ENCODE measurements at regions not wholly inside any gene's neighbourhood (a gene's known extent, or its start where the extent isn't known, plus 50 kb on each side); places are given as distances from the start of the nearest gene placed in this dataset.

DNA sequence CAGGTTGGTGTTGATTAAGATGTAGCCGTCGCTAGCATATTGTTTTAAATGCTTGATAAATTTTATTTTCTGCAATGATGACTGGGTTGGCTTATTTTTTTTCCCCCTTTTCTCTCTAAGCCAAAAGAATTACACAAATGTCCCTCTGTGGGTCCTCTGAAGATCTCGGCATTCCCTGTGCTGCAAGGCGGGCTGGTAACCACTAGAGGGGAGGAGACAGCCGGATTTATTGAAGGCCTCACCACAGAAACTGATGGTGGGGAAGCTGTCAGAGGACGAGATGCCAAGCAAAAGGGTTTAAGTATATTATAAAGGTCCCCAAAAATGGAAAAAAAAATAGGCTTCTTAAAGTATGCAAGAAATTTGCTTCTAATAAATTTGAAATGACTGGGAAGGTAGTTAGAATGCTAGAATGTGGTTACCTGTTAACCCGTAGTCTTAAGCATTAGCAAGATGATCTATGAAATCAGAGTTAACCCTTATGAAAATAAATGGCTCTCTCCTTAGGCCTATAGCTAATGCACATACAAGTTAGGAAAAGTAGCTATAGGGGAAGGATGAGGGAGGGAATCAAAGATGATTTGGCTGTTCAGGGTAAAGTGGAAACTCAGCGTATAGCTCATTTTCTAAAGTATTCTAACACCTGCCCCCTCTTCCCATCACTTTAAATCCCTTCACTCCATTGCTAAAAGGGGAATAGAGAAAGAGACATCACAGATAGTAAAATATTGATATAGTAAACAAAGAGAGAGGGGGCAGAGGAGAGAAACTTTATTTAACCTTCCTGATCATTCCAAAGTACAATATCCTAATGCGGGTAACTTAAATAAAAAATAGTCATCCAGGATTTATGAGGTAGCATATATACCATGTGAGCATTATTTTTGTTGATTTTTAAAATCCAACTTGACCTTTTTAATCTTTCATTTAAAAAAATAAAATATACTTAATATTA is 894.5 kb upstream of the POU3F3 start:
- no peak for DNase-seq

DNA sequence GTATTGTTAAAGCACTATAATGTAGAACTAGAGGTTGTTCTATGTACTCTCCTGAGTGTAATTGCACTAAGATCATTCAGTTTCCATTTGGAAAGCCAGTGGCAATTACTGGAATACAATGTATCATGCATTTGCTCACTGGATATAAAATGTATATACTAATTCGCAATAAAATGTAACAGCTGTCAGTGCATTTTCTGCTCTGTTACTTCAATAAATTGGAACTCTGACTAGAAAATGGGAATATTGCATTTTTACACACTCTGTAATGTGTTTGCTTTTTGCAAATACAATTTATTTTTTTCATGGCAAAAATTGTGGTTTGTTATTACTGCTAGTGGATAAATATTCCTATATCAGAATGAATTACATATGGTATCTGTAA is 893.8 kb upstream of the POU3F3 start:
- no peak for DNase-seq

DNA sequence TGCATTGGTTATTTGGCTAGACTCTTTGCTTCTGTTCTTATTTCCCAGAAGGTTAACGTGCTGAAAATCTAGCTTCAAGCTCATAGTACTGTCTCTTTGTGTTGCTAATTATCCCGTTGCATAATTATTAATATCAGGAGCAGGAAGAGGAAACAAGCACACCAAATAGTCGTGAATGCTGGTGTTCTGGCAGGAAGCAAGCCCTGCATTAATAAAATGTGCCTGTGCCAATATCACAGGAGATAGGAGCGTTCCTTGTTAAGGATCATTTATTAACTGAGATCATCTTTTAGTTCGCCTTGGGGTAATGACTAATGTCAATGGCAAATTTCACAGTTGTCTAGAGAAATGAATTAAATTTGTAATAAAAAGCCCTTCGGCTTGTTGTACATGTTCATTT is 893.0 kb upstream of the POU3F3 start:
- DNase-seq = no peak

DNA sequence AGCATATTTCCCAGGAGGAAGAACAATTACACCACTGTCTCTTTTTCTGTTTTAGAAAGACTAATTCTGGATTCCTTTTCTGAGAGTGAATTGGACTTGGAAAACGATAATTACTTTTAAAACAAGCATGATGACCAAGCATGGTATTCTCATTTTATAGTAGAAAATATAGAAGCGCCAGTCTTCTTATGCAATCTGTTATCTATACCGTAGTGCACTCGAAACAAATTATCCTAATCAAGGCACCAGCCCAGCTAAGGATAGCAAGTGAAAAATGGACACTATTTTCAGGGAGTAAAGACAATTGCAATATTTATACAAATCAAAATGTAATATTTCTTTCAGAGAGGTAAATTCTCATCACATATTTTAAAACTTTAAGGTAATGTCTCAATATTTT is 892.1 kb upstream of the POU3F3 start:
- DNase-seq = no peak

DNA sequence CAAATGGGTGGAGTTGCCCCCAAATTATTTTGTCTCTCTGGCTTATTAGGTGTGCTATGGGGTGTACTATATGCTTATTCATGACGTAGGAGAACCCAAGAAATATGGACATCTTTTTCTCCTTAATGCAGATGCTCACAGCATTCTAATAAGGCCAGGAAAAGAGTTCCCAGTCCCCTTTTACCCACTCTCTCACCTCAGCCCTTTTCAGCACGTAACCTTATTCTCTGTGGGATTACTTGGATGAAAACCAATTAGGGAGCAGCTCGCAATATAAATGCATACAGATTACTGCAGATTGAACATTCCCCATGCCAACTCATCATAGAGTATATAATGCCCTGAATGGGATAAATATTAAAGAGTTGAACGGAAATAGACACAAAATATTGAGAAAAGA is 891.2 kb upstream of the POU3F3 start:
- DNase-seq = no peak

DNA sequence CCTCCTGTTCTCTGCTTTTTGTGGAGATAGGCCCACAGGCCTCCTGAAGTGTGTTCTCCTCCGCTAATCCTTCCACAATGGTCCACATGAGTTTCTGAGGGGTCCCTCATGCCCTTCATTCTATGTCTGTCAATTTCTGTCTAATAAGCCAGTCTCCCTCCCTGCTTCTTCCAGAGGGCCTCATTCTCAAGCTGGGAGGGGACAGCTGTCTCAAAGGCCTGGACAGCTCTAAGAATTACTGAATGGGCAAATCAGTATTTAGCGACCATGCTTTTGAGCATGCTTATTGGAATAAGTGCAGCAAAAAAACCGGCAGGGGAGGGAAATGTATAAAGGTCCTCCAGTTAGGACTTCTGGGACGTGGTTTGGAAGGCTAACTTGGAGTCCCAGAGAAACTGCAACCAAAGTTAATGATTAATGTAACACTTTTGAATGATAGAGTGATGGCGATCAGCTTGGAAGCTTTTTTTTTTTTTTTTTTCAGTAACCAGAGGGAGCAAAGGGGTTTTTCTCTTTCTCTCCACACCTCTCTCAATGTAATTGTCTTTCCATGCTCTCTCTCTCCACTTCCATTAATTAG is 890.7 kb upstream of the POU3F3 start:
- no peak for DNase-seq

DNA sequence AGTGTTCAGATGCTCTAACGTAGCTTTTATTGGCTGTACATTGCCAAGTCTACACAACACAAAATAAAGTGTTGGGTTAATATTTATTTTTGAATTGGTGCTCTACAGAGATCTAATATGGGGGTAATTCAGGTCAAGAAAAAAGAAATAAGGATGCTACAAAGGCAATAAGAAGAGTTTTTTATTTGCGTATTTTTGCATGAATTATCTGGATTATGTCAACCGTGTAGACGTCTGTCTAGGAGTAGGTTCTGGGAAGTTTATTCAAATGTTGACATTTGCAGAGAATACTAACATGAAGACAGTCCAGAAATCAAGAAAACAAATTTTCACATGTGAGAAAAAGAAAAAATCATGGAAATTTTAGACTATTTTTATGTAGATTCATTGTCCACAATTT is 876.7 kb upstream of the POU3F3 start:
- no peak for DNase-seq

DNA sequence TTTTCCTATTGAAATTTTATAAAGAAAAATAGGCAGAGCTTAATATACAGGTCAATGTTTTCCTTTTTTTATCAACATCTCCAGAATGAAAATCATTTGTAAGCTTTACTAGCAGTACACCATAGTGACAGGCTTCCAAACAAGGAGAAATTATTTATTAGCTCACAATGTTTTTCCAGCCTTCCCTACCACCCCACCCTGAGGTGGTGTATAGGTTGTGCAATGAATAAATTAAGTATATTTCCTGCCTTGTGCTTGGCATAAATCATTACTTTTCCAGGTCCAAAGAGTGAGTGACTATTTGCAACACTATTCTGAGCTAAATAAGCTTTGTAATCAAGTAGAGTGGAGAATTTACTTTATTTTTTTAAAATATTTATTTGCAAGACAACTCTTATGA is 876.2 kb upstream of the POU3F3 start:
- DNase-seq = no peak

DNA sequence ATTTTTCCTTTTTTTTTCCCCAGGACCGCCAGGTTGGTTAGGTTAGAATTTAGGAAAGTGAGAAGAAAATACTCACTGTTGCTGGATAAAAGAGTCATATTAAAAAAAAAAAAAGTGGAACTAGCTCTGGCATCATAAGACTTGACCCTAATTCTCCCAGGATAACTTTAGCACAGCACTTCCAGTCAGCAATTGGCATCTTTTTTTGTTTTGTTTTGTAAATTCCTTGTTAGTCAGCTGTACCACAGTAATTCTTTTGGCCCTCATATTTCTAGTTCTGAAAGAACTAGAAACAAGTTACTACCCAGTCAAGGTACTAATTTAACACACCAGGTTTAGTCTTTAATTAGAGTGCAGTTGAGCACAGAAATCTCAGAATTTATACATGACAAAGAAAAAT is 873.5 kb upstream of the POU3F3 start:
- no peak for DNase-seq

DNA sequence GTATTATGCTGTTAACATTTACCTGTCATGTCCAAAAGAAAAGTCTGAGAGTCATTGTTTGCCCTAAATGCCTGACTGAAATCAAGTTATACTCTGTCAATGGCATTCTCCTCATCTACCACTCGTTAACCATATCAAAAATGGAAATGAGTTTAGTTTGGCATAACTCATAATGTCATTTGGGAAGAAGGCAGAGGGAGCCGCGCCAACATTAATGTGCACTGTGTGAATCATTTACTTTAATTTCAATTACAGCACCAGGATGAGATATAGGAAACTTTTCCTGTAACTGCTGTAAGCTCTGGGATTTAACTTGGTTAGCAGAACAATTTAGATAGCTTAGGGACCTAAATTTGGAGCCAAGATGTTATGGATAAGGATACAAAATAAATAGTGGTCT is 871.2 kb upstream of the POU3F3 start:
- DNase-seq = no peak

DNA sequence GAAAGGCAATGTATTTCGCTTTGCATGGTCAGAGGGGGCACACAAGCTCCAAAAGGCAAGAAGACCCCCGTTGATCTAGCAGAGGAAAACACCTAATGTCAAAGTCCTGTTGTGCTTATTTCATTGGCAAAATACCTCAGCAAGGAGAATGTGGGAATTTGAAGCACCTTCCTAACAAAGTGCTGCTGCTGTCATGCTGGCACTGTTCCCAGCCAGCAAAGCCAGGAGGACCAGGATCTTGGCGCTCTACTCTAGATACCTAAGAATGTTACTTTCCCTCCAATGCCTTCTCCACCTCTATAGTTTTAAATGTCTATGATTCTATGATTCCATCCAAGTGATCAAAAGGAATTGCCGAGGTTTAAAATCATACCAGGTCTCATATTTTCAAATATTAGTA is 867.9 kb upstream of the POU3F3 start:
- DNase-seq = no peak

DNA sequence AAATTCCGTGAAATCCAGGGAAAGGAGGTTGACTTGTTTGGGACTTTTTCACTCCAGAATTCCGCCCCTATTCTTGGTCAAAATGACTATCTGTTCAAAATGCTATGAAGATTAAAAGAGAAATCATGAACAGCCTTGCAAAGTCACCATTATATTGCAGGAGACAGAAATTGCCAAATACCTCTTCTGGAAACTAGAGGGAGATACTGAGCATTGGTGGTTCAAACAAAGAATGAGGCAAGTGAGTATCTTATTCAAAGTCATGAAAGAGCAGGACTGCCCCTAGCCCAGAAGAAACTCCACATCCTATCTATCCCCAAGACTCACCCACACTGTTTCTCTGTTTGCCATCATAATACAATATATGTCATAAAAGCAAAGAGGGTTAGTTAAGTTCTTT is 862.3 kb upstream of the POU3F3 start:
- DNase-seq = no peak

DNA sequence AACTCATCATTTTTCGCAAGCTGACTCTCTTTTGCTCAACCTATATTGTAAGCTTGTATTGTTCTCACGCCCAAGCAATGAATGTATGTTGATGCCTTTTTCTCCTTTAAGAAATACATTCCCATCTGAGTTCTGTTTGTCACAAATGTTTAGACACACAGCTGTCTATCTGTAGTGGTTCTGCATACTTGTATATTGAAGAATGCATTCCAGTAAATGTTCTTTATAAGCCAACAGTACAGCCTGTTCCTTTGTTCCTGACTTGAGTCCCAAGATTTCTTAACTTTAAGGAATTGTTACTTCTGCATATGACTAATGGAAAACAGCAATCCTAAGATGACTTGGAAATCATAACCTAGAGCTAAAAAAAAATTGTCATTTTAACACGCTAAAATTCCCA is 849.1 kb upstream of the POU3F3 start:
- no peak for DNase-seq

DNA sequence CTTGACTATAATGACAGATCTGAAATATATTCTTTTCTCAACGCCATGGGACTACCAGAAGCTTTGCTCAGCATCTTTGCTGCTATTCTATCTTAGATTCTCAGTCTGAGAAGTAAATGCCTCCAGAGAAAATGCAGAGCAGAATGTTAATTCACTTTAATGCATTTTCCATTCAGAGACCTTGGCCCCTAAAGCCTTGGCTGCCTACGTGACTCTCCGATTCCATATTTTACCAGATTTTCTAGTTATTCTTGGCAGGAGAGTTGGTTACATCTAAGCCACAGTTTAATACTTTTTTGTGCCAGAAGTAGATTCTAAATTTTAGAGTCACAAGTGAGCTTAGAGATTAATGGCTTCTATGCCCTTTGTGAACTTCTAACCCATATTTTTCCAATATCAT is 837.1 kb upstream of the POU3F3 start:
- no peak for DNase-seq

DNA sequence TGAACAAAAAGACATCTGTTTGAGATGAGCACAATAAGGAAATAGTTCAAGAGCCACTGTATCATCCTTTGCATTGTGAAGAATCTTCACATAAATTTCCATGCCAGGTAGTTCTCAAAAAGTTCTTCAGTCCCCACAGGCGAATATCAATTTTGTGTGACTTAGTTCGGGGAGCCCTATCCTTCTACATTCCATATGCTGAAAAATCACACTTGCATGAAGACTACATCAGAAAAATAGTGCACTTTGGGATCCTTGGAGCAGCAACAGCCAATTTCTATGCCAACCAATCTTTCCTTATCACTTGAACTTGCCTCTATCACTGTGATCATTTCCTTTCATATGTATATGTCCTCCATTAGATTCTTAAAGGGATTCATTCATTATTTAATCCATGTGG is 830.6 kb upstream of the POU3F3 start:
- no peak for DNase-seq

DNA sequence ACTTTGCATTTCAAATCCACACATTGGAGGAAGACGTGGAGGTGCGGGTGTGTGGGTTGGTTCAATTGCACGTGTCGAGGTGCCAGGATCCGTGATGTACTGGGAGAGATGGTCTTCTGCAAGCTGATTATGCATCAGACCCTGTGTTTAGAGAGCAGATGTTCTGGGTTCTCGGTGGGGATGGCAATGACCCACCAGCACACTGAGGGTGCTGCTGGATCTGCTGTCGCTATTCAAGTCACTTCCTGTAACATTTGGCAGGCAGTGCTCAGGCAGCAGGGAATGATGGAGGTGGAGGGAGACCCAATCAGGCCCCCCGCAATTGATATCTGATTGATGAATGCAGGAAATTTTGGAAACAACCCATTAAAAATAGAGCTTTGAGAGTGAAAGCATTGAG is 830.1 kb upstream of the POU3F3 start:
- DNase-seq = no peak

DNA sequence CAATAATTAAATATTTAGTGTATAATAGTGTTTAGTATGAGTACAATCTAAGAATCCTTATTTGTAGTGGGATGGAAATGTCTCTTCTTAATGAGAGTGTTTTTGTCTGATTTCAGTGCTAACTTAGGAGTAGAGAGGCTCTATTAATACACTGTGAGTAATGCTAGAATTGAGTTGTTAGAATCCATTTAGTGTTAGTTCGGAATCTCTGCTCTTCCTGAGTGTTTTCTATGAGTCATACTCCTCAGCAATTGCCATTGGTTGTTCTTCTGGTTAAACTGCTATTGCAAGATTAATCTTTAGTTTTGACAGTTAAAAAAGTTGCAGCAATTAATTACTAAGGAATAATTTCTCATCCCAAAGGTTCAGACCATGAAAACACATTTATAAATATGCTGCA is 828.6 kb upstream of the POU3F3 start:
- DNase-seq = no peak

DNA sequence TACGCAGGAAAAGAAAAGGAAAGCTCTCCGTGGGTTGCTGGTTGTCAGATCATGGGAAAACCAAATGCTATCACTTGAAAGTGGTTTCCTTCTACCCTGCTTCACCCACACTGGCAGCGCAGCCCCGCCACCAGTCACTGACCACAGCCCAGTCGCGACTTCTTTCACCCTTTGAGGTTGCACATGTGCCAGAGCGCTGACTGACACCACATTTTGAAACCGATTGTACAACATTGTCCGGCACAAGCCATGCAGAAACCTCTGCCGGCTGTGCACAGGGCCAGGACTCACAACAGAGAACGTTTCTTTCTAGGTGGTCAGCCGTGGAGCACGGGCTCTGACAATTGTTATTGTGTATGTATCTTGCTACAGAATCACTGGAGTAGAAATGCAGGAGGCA is 827.2 kb upstream of the POU3F3 start:
- DNase-seq = no peak

DNA sequence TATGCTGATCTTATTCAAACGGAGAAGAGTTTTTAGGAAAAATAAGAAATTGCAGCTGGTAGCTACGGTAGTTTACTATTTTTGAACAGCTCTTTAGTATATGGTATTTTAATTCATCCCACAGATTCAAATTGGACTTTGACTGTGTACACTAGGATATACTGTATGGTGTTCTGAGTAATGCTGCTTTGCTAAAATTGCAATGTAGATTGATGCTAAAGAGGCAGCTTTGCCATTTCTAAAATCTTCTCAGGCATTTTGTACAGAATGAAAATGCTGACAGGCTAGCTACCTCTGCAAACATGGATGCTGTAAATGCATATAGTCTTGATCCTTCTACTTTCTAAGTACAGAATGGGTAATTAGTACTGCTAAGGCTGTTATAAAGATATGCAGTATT is 826.6 kb upstream of the POU3F3 start:
- DNase-seq = no peak

DNA sequence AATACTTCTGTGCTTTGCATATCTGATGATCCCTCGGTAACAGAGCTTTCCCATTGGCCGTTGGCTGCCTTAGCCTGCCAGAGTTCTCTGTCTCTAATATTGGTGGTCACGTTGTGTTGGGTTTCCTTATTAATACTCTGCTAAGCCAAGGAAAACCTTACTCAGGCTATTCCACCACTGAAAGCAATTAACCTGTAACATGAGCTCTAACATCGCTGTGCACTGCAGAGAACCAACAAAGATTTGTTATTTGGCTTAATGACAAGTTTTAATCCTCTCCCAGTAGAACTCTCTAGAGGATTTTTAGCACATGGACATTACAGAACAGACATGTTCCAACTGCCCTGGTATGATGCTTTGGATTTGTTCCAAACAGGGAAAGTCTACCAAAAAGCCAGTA is 825.9 kb upstream of the POU3F3 start:
- peak; percentile 25 for DNase-seq

DNA sequence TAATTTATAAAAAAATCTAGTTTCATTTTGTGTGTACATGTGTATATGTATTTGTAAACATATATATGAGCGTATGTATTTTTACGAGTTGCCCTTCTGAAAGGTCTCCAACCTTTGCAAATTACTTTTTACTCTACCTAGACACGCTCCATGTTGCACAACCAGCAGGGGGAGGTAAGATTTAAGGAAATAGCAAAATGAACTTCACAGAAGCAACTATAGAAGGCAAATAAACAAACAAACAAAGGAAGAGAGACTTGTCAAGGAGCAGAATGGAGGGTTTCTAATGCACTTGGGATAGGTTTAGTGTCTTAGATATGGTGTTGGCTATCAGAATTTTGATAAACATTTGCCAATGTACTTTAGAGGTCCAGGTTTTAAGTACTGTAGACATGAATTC is 820.5 kb upstream of the POU3F3 start:
- no peak for DNase-seq

DNA sequence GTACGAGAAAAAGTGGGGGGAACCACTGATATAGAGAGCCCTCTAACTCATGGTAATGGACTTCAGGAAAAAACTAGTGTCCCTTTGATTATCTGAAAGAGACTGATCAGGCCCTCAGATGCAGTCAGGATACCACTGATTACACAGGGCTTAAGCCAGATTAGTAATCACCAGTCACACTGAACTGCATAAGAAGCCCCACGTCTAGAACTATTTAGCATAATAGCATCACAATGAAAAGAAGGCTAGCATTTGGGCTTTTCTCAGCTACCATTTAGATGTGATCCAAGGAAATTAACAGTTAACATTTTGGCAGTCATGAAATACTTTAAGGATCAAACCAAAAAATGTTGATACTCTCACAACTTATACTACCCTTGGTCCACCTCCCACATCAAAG is 813.1 kb upstream of the POU3F3 start:
- DNase-seq = no peak

DNA sequence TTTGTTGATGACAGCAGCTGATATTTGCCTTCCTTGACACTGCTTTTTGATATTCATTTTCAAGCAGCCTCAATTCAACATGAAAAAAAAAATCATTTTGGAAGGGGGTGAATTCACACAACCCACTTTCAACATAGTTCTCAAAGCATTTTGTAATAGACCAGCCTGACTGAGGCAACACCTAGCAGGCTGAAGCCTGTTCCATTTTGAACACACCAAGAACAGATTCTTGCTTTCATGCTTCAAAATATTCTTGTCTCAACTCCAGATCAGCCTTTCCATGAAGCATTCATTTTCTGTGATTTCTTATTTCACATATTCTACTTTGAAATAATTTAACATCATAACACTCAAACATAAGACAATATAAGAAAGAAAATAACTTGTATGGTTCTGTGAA is 812.6 kb upstream of the POU3F3 start:
- DNase-seq = no peak

DNA sequence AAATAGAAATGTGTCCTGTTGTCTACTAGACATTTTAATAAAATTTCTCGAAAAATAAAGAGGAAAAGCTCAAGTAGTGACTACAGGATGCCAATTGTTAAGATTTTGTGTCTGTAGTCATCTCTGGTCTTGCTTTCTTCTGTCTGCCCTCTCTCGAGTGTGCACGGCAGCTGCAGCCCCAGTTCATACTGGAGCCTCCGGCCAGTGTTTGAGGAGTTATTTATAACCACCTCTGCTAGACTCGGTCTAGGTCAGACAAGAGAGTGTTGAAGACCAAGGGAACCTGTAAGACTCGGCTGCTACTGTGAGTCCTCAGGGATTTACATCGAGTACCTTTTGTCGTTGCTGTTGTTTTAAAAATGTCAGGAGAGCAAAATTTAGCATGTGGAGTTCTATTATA is 810.1 kb upstream of the POU3F3 start:
- no peak for DNase-seq
